NB4 (cell line): ENCODE measurements at regions not wholly inside any gene's neighbourhood (a gene's known extent, or its start where the extent isn't known, plus 50 kb on each side); places are given as distances from the start of the nearest gene placed in this dataset.
"Not testable (repeated sequence)": the region's sequence is repeated elsewhere in the genome, so short reads cannot be mapped to it uniquely, and the experiment has no call there.

Experiments
- DNase-seq: peaks from one replicate; pipeline ENCODE4 v3.0.0; 2010; ENCODE audit warnings: low read depth
- H3K4me3 ChIP-seq: one replicate; pipeline ENCODE4 v1.5.1; 2011; ENCODE audit warnings: mild to moderate bottlenecking, low read depth, low read length, moderate library complexity
- CTCF ChIP-seq: IDR thresholded peaks from one replicate; pipeline ENCODE4 v1.5.1; 2012; ENCODE audit warnings: low read depth, low read length
- MYC ChIP-seq: IDR thresholded peaks from 2 replicates; pipeline ENCODE4 v1.6.1; 2011; ENCODE audit warnings: low read depth, low read length
- POLR2A ChIP-seq: IDR thresholded peaks from 2 replicates; pipeline ENCODE4 v1.6.1; 2011; ENCODE audit warnings: mild to moderate bottlenecking; ENCODE audit not compliant: insufficient read length; ENCODE audit errors: extremely low read depth
- TF ChIP-seq, protein P1 (sequence below): IDR thresholded peaks from 2 replicates; pipeline ENCODE4 v1.6.1; 2011; ENCODE audit warnings: low read depth, low read length

- DNase-seq: no peak
- H3K4me3 ChIP-seq: no peak overlapping the region
Observed at GRCh38 chr12:20101046-20101445, 267.3 kb upstream of the PDE3A start.

GRCh38 chr12:20105943-20106342 is 262.4 kb upstream of the PDE3A start:
- TF ChIP-seq, protein P1, sequence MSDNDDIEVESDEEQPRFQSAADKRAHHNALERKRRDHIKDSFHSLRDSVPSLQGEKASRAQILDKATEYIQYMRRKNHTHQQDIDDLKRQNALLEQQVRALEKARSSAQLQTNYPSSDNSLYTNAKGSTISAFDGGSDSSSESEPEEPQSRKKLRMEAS: no peak
- TF ChIP-seq MYC (no peak), CTCF (no peak), POLR2A (no peak)
- DNase-seq: no peak
- no peak overlapping the region for H3K4me3 ChIP-seq

More at GRCh38 chr12:20101046-20101445, 267.3 kb upstream of the PDE3A start:
- TF ChIP-seq CTCF: no peak
- TF ChIP-seq POLR2A: no peak
- TF ChIP-seq, protein P1: no peak
- no peak for TF ChIP-seq MYC

GRCh38 chr12:20109676-20110075 is 258.7 kb upstream of the PDE3A start:
- no peak overlapping the region for H3K4me3 ChIP-seq
- TF ChIP-seq, protein P1: no peak
- no peak for TF ChIP-seq CTCF
- no peak for TF ChIP-seq POLR2A
- TF ChIP-seq MYC: no peak
- no peak for DNase-seq

DNA sequence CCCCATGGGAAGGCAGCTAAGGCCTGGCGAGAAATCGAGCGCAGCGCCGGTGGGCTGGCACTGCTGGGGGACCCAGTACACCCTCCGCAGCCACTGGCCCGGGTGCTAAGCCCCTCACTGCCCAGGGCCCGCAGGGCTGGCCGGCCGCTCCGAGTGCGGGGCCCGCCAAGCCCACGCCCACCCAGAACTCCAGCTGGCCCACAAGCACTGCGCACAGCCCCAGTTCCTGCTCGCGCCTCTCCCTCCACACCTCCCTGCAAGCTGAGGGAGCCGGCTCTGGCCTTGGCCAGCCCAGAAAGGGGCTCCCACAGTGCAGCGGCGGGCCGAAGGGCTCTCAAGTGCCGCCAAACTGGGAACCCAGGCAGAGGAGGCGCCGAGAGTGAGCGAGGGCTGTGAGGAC is 253.0 kb upstream of the PDE3A start:
- not testable (repeated sequence) for H3K4me3 ChIP-seq, DNase-seq

DNA sequence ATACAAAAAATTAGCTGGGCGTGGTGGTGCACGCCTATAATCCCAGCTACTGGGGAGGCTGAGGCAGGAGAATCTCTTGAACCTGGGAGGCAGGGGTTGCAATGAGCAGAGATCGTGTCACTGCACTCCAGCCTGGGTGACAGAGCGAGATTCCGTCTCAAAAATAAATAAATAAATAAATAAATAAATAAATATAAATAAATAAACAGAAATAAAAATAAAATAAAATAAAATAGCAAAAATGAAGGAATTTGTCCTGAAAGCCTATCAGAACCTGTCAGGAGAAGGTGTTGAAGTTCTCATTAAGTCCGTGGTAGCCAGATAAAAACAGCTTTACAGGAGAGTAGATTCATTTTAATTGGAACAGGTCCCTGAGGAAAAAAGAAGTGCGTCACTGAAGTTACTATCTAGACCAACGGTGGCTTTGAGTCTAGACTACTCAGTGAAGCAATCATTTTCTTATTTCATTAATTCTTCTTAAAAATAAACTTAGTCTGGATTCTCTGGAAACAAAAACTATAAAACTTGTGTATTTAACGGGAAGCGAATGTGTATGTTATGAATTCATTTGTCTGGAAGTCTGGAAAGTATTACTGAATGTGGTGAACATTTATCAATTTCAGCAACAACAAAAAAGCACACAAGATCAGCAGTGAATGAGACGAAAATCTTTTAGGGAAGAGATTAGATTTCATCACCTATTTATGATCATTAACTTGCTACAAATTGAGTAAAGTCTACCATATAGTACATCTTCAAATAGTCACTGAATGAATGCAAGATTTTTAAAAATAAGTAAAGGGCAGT is 248.5 kb upstream of the PDE3A start:
- TF ChIP-seq, protein P1: no peak
- TF ChIP-seq CTCF (no peak), MYC (no peak)
- DNase-seq: no peak
- H3K4me3 ChIP-seq: no peak overlapping the region

- no peak for DNase-seq
- no peak overlapping the region for H3K4me3 ChIP-seq
- TF ChIP-seq, protein P1: no peak
- TF ChIP-seq MYC (no peak), POLR2A (no peak), CTCF (no peak)
Observed at GRCh38 chr12:20120403-20120725, 248.0 kb upstream of the PDE3A start.
